ENCODE measurements at regions not wholly inside any gene's neighbourhood (a gene's known extent, or its start where the extent isn't known, plus 50 kb on each side); places are given as distances from the start of the nearest gene placed in this dataset.

DNA sequence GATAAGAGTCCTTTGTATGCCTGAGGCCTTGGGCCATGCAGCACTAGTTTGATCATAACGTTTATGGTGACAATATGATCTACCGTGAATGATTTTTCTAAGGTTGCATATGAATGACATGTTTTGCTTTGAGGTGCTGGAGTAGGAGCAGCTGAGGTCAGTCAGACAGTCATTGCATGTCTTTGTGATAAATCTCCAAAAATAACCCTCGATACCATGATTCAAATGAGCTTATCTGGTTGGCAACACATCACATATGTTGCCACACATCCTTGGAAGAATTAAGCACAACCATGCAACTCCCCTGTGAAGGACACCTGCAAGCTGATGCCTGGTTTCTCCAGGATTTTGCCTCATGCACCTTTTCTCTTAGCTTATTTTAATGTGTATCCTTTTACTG lies 394.5 kb downstream of the LTN1 start:
- Histone ChIP-seq H3K27ac (ENCODE audit: low read depth, low read length) (no peak overlapping the region), H3K4me3 (ENCODE audit: insufficient read depth, low read length) (no peak overlapping the region), H3K27me3 (ENCODE audit: insufficient read depth, low read length) (no peaks in the 10 kb centered on the region), H3K79me2 (ENCODE audit: insufficient read depth, low read length) (no peaks in the 10 kb centered on the region), H3K9me3 (ENCODE audit: low read depth, low read length) (no peaks in the 10 kb centered on the region), H2AFZ (ENCODE audit: low read length) (peak overlapping the region; percentile 14), H4K20me1 (ENCODE audit: insufficient read depth, low read length) (no peaks in the 10 kb centered on the region), H3K36me3 (ENCODE audit: insufficient read depth, low read length) (no peaks in the 10 kb centered on the region), H3K4me1 (ENCODE audit: insufficient read depth, low read length) (peaks cover 4% of the 10 kb centered on the region), H3K4me2 (ENCODE audit: insufficient read depth, low read length) (no peak overlapping the region)
- TF ChIP-seq CTCF (IDR thresholded peaks at IDR 0.05; ENCODE audit: extremely low read depth, low read depth, low read length): no peak
- no peak for DNase-seq (ENCODE audit: insufficient read length, low spot score, missing footprints)

GRCh38 chr21:28592205-28592865 lies 400.3 kb downstream of the LTN1 start:
- H2AFZ ChIP-seq (ENCODE audit: low read length): peak overlapping the region; percentile 58
- no peak overlapping the region for H3K4me3 ChIP-seq (ENCODE audit: insufficient read depth, low read length)
- TF ChIP-seq CTCF (IDR thresholded peaks at IDR 0.05; ENCODE audit: extremely low read depth, low read depth, low read length): no peak
- no peaks in the 10 kb centered on the region for H3K27me3 ChIP-seq (ENCODE audit: insufficient read depth, low read length)
- H3K27ac ChIP-seq (ENCODE audit: low read depth, low read length): no peak overlapping the region
- no peaks in the 10 kb centered on the region for H3K36me3 ChIP-seq (ENCODE audit: insufficient read depth, low read length)
- H3K4me2 ChIP-seq (ENCODE audit: insufficient read depth, low read length): peak overlapping the region; percentile 27
- no peak for DNase-seq (ENCODE audit: insufficient read length, low spot score, missing footprints)
- H3K4me1 ChIP-seq (ENCODE audit: insufficient read depth, low read length): peaks cover 11% of the 10 kb centered on the region
- H3K9me3 ChIP-seq (ENCODE audit: low read depth, low read length): peaks cover 2% of the 10 kb centered on the region
- H4K20me1 ChIP-seq (ENCODE audit: insufficient read depth, low read length): no peaks in the 10 kb centered on the region
- H3K79me2 ChIP-seq (ENCODE audit: insufficient read depth, low read length): no peaks in the 10 kb centered on the region

GRCh38 chr21:28590676-28591075 lies 402.0 kb downstream of the LTN1 start:
- no peaks in the 10 kb centered on the region for H3K36me3 ChIP-seq (ENCODE audit: insufficient read depth, low read length)
- H4K20me1 ChIP-seq (ENCODE audit: insufficient read depth, low read length): no peaks in the 10 kb centered on the region
- H3K27me3 ChIP-seq (ENCODE audit: insufficient read depth, low read length): no peaks in the 10 kb centered on the region
- no peak overlapping the region for H3K27ac ChIP-seq (ENCODE audit: low read depth, low read length)
- H3K79me2 ChIP-seq (ENCODE audit: insufficient read depth, low read length): no peaks in the 10 kb centered on the region
- no peak for DNase-seq (ENCODE audit: insufficient read length, low spot score, missing footprints)
- no peak for TF ChIP-seq CTCF (IDR thresholded peaks at IDR 0.05; ENCODE audit: extremely low read depth, low read depth, low read length)
- peaks cover 13% of the 10 kb centered on the region for H3K4me1 ChIP-seq (ENCODE audit: insufficient read depth, low read length)
- no peak overlapping the region for H2AFZ ChIP-seq (ENCODE audit: low read length)
- H3K9me3 ChIP-seq (ENCODE audit: low read depth, low read length): peaks cover 2% of the 10 kb centered on the region
- no peak overlapping the region for H3K4me2 ChIP-seq (ENCODE audit: insufficient read depth, low read length)
- H3K4me3 ChIP-seq (ENCODE audit: insufficient read depth, low read length): no peak overlapping the region

- no peaks in the 10 kb centered on the region for H4K20me1 ChIP-seq (ENCODE audit: insufficient read depth, low read length)
- H3K4me1 ChIP-seq (ENCODE audit: insufficient read depth, low read length): peaks cover 13% of the 10 kb centered on the region
- H3K27ac ChIP-seq (ENCODE audit: low read depth, low read length): no peak overlapping the region
- no peak overlapping the region for H2AFZ ChIP-seq (ENCODE audit: low read length)
- peaks cover 2% of the 10 kb centered on the region for H3K9me3 ChIP-seq (ENCODE audit: low read depth, low read length)
- no peak for DNase-seq (ENCODE audit: insufficient read length, low spot score, missing footprints)
- H3K79me2 ChIP-seq (ENCODE audit: insufficient read depth, low read length): no peaks in the 10 kb centered on the region
- H3K4me2 ChIP-seq (ENCODE audit: insufficient read depth, low read length): no peak overlapping the region
- no peak overlapping the region for H3K4me3 ChIP-seq (ENCODE audit: insufficient read depth, low read length)
- H3K27me3 ChIP-seq (ENCODE audit: insufficient read depth, low read length): no peaks in the 10 kb centered on the region
- H3K36me3 ChIP-seq (ENCODE audit: insufficient read depth, low read length): no peaks in the 10 kb centered on the region
- no peak for TF ChIP-seq CTCF (IDR thresholded peaks at IDR 0.05; ENCODE audit: extremely low read depth, low read depth, low read length)
These were observed 402.7 kb downstream of the LTN1 start for GRCh38 chr21:28590026-28590425.

Measured in osteoblast (primary cell).